ENCODE measurements at regions not wholly inside any gene's neighbourhood (a gene's known extent, or its start where the extent isn't known, plus 50 kb on each side); places are given as distances from the start of the nearest gene placed in this dataset.

- no peak overlapping the region for H4K91ac ChIP-seq (replicated peaks; ENCODE audit: insufficient read length, low read length)
- no peaks in the 10 kb centered on the region for H3K79me2 ChIP-seq (ENCODE audit: control insufficient read depth in 1 of 2, insufficient read depth in 2 of 2, low read length in 2 of 2)
- H2BK15ac ChIP-seq (ENCODE audit: low read length), result no peak overlapping the region
- no peak overlapping the region for H3K9ac ChIP-seq (replicated peaks in 1 of 4; ENCODE audit: extremely low read depth in 1 of 4, low read depth in 3 of 4, low read length in 3 of 4)
- H3K14ac ChIP-seq (ENCODE audit: insufficient read length), result no peak overlapping the region
- H4K8ac ChIP-seq (ENCODE audit: extremely low read depth, insufficient read depth, low read length), result no peak overlapping the region
- DNase-seq (ENCODE audit: low read depth in 1 of 2, low spot score in 2 of 2) (no peak), FAIRE-seq (no peak)
- no peak overlapping the region for H2AK5ac ChIP-seq (ENCODE audit: low read depth, low read length)
- H3K4ac ChIP-seq (replicated peaks; ENCODE audit: insufficient read length, low read depth, low read length), result no peak overlapping the region
- no peak overlapping the region for H3K4me3 ChIP-seq (ENCODE audit: extremely low read depth in 1 of 4, insufficient read depth in 2 of 4, low read depth in 3 of 4, low read length in 4 of 4)
- H3K79me1 ChIP-seq (ENCODE audit: low read depth, low read length), result no peaks in the 10 kb centered on the region
- H3K56ac ChIP-seq (replicated peaks; ENCODE audit: insufficient read length, low read depth, low read length), result no peak overlapping the region
- H3K4me2 ChIP-seq (ENCODE audit: insufficient read depth in 1 of 2, low read depth in 2 of 2, low read length in 2 of 2), result no peak overlapping the region
- 94% methylated on average over 5 of the region's 5 CpGs; no CpG with 5 or more reads in 1 of the 2 experiments for WGBS, 2 experiments (ENCODE audit: extremely low coverage in 1 of 2, insufficient coverage in 1 of 2, insufficient read length in 1 of 2, insufficient replicate concordance in 2 of 2, low coverage in 1 of 2, low lambda C conversion rate in 2 of 2, missing lambda C conversion rate in 1 of 2)
- no peak overlapping the region for H4K5ac ChIP-seq (ENCODE audit: insufficient read length, low read depth, low read length)
- ChIA-PET POLR2A (ENCODE audit: partially characterized antibody) (no interaction called here), CTCF (ENCODE audit: partially characterized antibody) (interaction anchor here (0.6 to 1.6 kb wide), 3 partner anchors 40 to 521 kb away, joined by 3 to 4 read pairs (median 4); no protein-coding TSS in a partner anchor)
- no peak overlapping the region for H3K23ac ChIP-seq (ENCODE audit: insufficient read length)
- no peak overlapping the region for H3K27ac ChIP-seq (ENCODE audit: low read depth, low read length)
- no peak overlapping the region for H2AFZ ChIP-seq (ENCODE audit: low read length)
- H3K18ac ChIP-seq (ENCODE audit: extremely low read depth, low read length), result no peak overlapping the region
- no peaks in the 10 kb centered on the region; a peak in 1 of 7 replicates for H3K4me1 ChIP-seq (replicated peaks in 1 of 4; ENCODE audit: control insufficient read depth in 3 of 4, insufficient read depth in 4 of 4, low read length in 3 of 4)
- H2BK5ac ChIP-seq (ENCODE audit: low read depth, low read length), result no peak overlapping the region
- H2BK20ac ChIP-seq (ENCODE audit: low read length), result no peak overlapping the region
- TF ChIP-seq CREB1 (IDR thresholded peaks at IDR 0.05) (no peak), CTBP2 (IDR thresholded peaks at IDR 0.05; ENCODE audit: borderline replicate concordance, insufficient read depth, insufficient read length, low read length) (no peak), RFX5 (IDR thresholded peaks at IDR 0.05; ENCODE audit: borderline replicate concordance, low read depth, low read length) (no peak), KDM5A (IDR thresholded peaks at IDR 0.05; ENCODE audit: low read length) (no peak), SAP30 (IDR thresholded peaks at IDR 0.05; ENCODE audit: insufficient read depth, insufficient replicate concordance, low read length) (no peak), CHD1 (IDR thresholded peaks at IDR 0.05; ENCODE audit: low read depth, low read length) (no peak), TAF7 (optimal IDR thresholded peaks at IDR 0.05; ENCODE audit: borderline replicate concordance, low read depth, low read length) (no peak), GABPA (IDR thresholded peaks at IDR 0.05; ENCODE audit: borderline replicate concordance, insufficient read depth, low read length) (no peak), MAFK (IDR thresholded peaks at IDR 0.05; ENCODE audit: low read depth, low read length) (no peak)
- no peaks in the 10 kb centered on the region for H3K23me2 ChIP-seq (ENCODE audit: low read depth, low read length)
- no peaks in the 10 kb centered on the region for H3K36me3 ChIP-seq (ENCODE audit: control insufficient read depth in 2 of 4, insufficient read depth in 4 of 4, low read length in 3 of 4)
- no peak overlapping the region for H2BK12ac ChIP-seq (ENCODE audit: low read depth, low read length)
- no peaks in the 10 kb centered on the region for H4K20me1 ChIP-seq (replicated peaks in 1 of 2; ENCODE audit: control insufficient read depth in 1 of 2, insufficient read depth in 2 of 2, low read length in 2 of 2)
- no peak overlapping the region for H2BK120ac ChIP-seq (replicated peaks; ENCODE audit: low read depth, low read length)
- no peaks in the 10 kb centered on the region for H3K9me3 ChIP-seq (ENCODE audit: insufficient read depth in 2 of 2, low read depth in 1 of 2, low read length in 1 of 2)
- no peaks in the 10 kb centered on the region; a peak in 1 of 7 replicates for H3K27me3 ChIP-seq (replicated peaks in 1 of 4; ENCODE audit: control insufficient read depth in 3 of 4, extremely low read depth in 1 of 4, insufficient read depth in 3 of 4, low read length in 3 of 4)
Observed at GRCh38 chr12:127421614-127422013, 845.4 kb upstream of the TMEM132C start.
